Astrocyte (in vitro differentiated cells and primary cell): ENCODE measurements at regions not wholly inside any gene's neighbourhood (a gene's known extent, or its start where the extent isn't known, plus 50 kb on each side); places are given as distances from the start of the nearest gene placed in this dataset.

Experiments
- DNase-seq: peaks from one replicate; pipeline ENCODE4 v3.0.0-alpha.2; 2010; ENCODE audit warnings: low read depth
- FAIRE-seq: peaks from 2 replicates; lab custom pipeline; 2011; peaks lifted over from hg19 to GRCh38; lab: Jason Lieb, UNC
- H2AFZ ChIP-seq: 2 replicates; pipeline ENCODE4 v1.6.0; 2012; ENCODE audit warnings: low read depth, low read length, inconsistent platforms
- H3K27ac ChIP-seq: 2 replicates; pipeline ENCODE4 v1.5.1; 2011; ENCODE audit warnings: low read depth, low read length, inconsistent platforms
- H3K27me3 ChIP-seq: 2 replicates; pipeline ENCODE4 v1.6.0; 2011; ENCODE audit warnings: low read length, inconsistent platforms; ENCODE audit not compliant: insufficient read depth
- H3K36me3 ChIP-seq: 2 replicates; pipeline ENCODE4 v1.5.1; 2011; ENCODE audit warnings: low read length, inconsistent platforms; ENCODE audit not compliant: insufficient read depth
- H3K4me1 ChIP-seq: 2 replicates; pipeline ENCODE4 v1.5.1; 2011; ENCODE audit warnings: low read length, inconsistent platforms; ENCODE audit not compliant: insufficient read depth
- H3K4me2 ChIP-seq: 2 replicates; pipeline ENCODE4 v1.6.0; 2012; ENCODE audit warnings: low read length, inconsistent platforms
- H3K4me3 ChIP-seq: 2 replicates; pipeline ENCODE4 v1.5.1; 2011; ENCODE audit warnings: low read depth, mild to moderate bottlenecking, low read length, inconsistent platforms; ENCODE audit not compliant: insufficient read depth
- H3K79me2 ChIP-seq: 2 replicates; pipeline ENCODE4 v1.6.0; 2012; ENCODE audit warnings: mild to moderate bottlenecking, low read length, inconsistent platforms; ENCODE audit not compliant: insufficient read depth
- H3K9ac ChIP-seq: 2 replicates; pipeline ENCODE4 v1.6.0; 2012; ENCODE audit warnings: mild to moderate bottlenecking, low read length, inconsistent platforms
- H3K9me3 ChIP-seq: 2 replicates; pipeline ENCODE4 v1.5.1; 2012; ENCODE audit warnings: low read depth, mild to moderate bottlenecking, low read length, inconsistent platforms; ENCODE audit not compliant: insufficient read depth
- H4K20me1 ChIP-seq: 2 replicates; pipeline ENCODE4 v1.6.0; 2012; ENCODE audit warnings: low read length, inconsistent platforms; ENCODE audit not compliant: insufficient read depth
- H3K27ac Mint-ChIP-seq: one replicate; pipeline ENCODE4 v1.8.0; 2021; ENCODE audit warnings: mild to moderate bottlenecking, mixed read lengths; ENCODE audit not compliant: unreplicated experiment
- H3K27me3 Mint-ChIP-seq: one replicate; pipeline ENCODE4 v1.8.0; 2021; ENCODE audit warnings: low read depth, mixed read lengths; ENCODE audit not compliant: unreplicated experiment
- H3K36me3 Mint-ChIP-seq: one replicate; pipeline ENCODE4 v1.8.0; 2021; ENCODE audit warnings: low read depth, mixed read lengths; ENCODE audit not compliant: unreplicated experiment
- H3K4me1 Mint-ChIP-seq: one replicate; pipeline ENCODE4 v1.8.0; 2021; ENCODE audit warnings: low read depth, mixed read lengths; ENCODE audit not compliant: unreplicated experiment
- H3K4me3 Mint-ChIP-seq: one replicate; pipeline ENCODE4 v1.8.0; 2021; ENCODE audit warnings: mild to moderate bottlenecking, moderate library complexity, mixed read lengths; ENCODE audit not compliant: unreplicated experiment
- H3K9me3 Mint-ChIP-seq: one replicate; pipeline ENCODE4 v1.8.0; 2021; ENCODE audit warnings: mild to moderate bottlenecking, mixed read lengths; ENCODE audit not compliant: unreplicated experiment
- CTCF ChIP-seq: IDR thresholded peaks from 2 replicates; pipeline ENCODE4 v1.5.1; 2011; ENCODE audit warnings: low read depth, mild to moderate bottlenecking, inconsistent platforms, low read length, moderate library complexity; ENCODE audit not compliant: insufficient read depth
- EZH2 ChIP-seq: IDR thresholded peaks from 2 replicates; pipeline ENCODE4 v1.6.1; 2012; ENCODE audit warnings: mild to moderate bottlenecking, low read length, inconsistent platforms; ENCODE audit not compliant: insufficient read depth

- H3K27ac Mint-ChIP-seq = no peak overlapping the region
- Histone ChIP-seq H3K79me2 (no peaks in the 10 kb centered on the region), H3K4me3 (no peak overlapping the region), H3K9ac (no peak overlapping the region), H3K4me1 (no peaks in the 10 kb centered on the region), H2AFZ (no peak overlapping the region), H3K27ac (no peak overlapping the region), H4K20me1 (no peaks in the 10 kb centered on the region), H3K27me3 (no peaks in the 10 kb centered on the region), H3K4me2 (no peak overlapping the region), H3K36me3 (no peaks in the 10 kb centered on the region), H3K9me3 (no peaks in the 10 kb centered on the region)
- TF ChIP-seq CTCF (no peak), EZH2 (no peak)
- no peaks in the 10 kb centered on the region for H3K36me3 Mint-ChIP-seq
- H3K4me3 Mint-ChIP-seq = no peak overlapping the region
- H3K27me3 Mint-ChIP-seq = no peaks in the 10 kb centered on the region
- DNase-seq = no peak
- no peaks in the 10 kb centered on the region for H3K9me3 Mint-ChIP-seq
- no peak for FAIRE-seq
- no peaks in the 10 kb centered on the region for H3K4me1 Mint-ChIP-seq
Measured at GRCh38 chr2:21821672-21822227, 698.0 kb downstream of the TDRD15 start.

- no peak overlapping the region for H3K4me3 Mint-ChIP-seq
Measured at GRCh38 chr2:21822505-21822904, 698.7 kb downstream of the TDRD15 start.

More at GRCh38 chr2:21822505-21822904, 698.7 kb downstream of the TDRD15 start:
- Histone ChIP-seq H3K9ac (no peak overlapping the region), H3K4me3 (no peak overlapping the region), H3K9me3 (no peaks in the 10 kb centered on the region), H3K36me3 (no peaks in the 10 kb centered on the region), H2AFZ (no peak overlapping the region), H3K4me1 (no peaks in the 10 kb centered on the region), H3K27ac (no peak overlapping the region), H3K79me2 (no peaks in the 10 kb centered on the region), H4K20me1 (no peaks in the 10 kb centered on the region), H3K27me3 (no peaks in the 10 kb centered on the region), H3K4me2 (no peak overlapping the region)
- H3K4me1 Mint-ChIP-seq = no peaks in the 10 kb centered on the region
- DNase-seq = no peak
- H3K36me3 Mint-ChIP-seq = no peaks in the 10 kb centered on the region
- no peaks in the 10 kb centered on the region for H3K27me3 Mint-ChIP-seq
- H3K27ac Mint-ChIP-seq = no peak overlapping the region
- TF ChIP-seq CTCF (no peak), EZH2 (no peak)
- no peak for FAIRE-seq
- no peaks in the 10 kb centered on the region for H3K9me3 Mint-ChIP-seq
